Islet precursor cell (in vitro differentiated cells): ENCODE measurements at regions not wholly inside any gene's neighbourhood (a gene's known extent, or its start where the extent isn't known, plus 50 kb on each side); places are given as distances from the start of the nearest gene placed in this dataset.

ENCODE experiments used
- DNase-seq: peaks from one replicate; pipeline ENCODE4 v3.0.0-alpha.2; 2018

GRCh38 chr10:129140921-129141885 lies 325.8 kb upstream of the MGMT start:
- DNase-seq = no peak

GRCh38 chr10:129151281-129151680 lies 315.8 kb upstream of the MGMT start:
- DNase-seq = no peak

- no peak for DNase-seq
These were observed 310.6 kb upstream of the MGMT start for GRCh38 chr10:129156406-129156805.

- DNase-seq = no peak
These were observed 309.9 kb upstream of the MGMT start for GRCh38 chr10:129157185-129157584.

GRCh38 chr10:129161150-129161549 lies 305.9 kb upstream of the MGMT start:
- DNase-seq = peak; percentile 91

- DNase-seq = no peak
These were observed 303.5 kb upstream of the MGMT start for GRCh38 chr10:129163531-129163930.

- no peak for DNase-seq
These were observed 301.8 kb upstream of the MGMT start for GRCh38 chr10:129165076-129165720.

- DNase-seq = no peak
These were observed 301.3 kb upstream of the MGMT start for GRCh38 chr10:129165770-129166169.

GRCh38 chr10:129168660-129169059 lies 298.4 kb upstream of the MGMT start:
- DNase-seq = no peak

- no peak for DNase-seq
These were observed 297.9 kb upstream of the MGMT start for GRCh38 chr10:129169115-129169514.

GRCh38 chr10:129170812-129171211 lies 296.2 kb upstream of the MGMT start:
- no peak for DNase-seq

- no peak for DNase-seq
These were observed 295.2 kb upstream of the MGMT start for GRCh38 chr10:129171812-129172211.

- DNase-seq = no peak
These were observed 292.6 kb upstream of the MGMT start for GRCh38 chr10:129174232-129175014.

- DNase-seq = no peak
These were observed 287.6 kb upstream of the MGMT start for GRCh38 chr10:129179245-129179971.

- DNase-seq = no peak
These were observed 286.9 kb upstream of the MGMT start for GRCh38 chr10:129179972-129180678.

GRCh38 chr10:129184196-129184595 lies 282.8 kb upstream of the MGMT start:
- DNase-seq = no peak

- DNase-seq = no peak
These were observed 279.7 kb upstream of the MGMT start for GRCh38 chr10:129187331-129187730.

- no peak for DNase-seq
These were observed 275.2 kb upstream of the MGMT start for GRCh38 chr10:129191797-129192196.

GRCh38 chr10:129192344-129193128 lies 274.5 kb upstream of the MGMT start:
- DNase-seq = peak; percentile 73

- no peak for DNase-seq
These were observed 273.9 kb upstream of the MGMT start for GRCh38 chr10:129193148-129193547.
